ENCODE measurements at regions not wholly inside any gene's neighbourhood (a gene's known extent, or its start where the extent isn't known, plus 50 kb on each side); places are given as distances from the start of the nearest gene placed in this dataset.
"Not testable (repeated sequence)": the region's sequence is repeated elsewhere in the genome, so short reads cannot be mapped to it uniquely, and the experiment has no call there.

- not testable (repeated sequence) for DNase-seq
Observed at GRCh38 chr16:29271721-29272675, 134.5 kb downstream of the NPIPB11 start.

DNA sequence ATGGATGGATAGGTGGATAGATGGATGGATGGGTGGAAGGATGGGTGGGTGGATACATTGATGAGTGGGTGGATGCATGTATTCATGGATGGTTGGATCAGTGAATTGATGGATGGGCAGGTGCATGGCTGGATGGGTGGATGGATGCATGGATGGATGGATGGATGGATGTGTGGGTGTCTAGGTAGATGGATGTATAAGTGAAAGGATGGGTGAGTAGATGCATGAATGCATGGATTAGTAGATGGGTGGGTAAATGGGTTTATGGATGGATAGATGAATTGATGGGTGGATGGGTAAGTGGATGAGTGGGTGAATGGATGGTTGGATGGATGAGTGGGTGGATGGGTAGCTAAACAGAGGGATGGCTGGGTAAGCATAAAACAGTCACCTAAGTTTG, 135.6 kb downstream of the NPIPB11 start:
- not testable (repeated sequence) for DNase-seq

DNA sequence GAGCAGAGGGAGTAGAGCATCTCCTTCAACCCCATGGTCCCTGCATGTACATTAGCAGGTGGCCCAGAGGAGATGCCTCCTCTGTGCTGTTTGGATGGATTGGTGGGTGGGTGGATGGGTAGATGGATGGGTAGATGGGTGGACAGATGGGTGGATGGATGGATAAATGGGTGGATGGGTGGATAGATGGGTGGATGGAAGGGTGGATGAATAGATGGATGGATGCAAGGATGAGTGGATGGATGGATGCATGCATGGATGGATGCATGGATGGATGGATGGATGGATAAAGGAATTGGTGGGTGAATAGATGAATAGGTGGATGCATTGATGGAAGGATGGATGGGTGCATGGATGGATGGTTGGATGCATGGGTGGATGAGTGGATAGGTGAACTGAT, 136.5 kb downstream of the NPIPB11 start:
- DNase-seq = not testable (repeated sequence)

DNA sequence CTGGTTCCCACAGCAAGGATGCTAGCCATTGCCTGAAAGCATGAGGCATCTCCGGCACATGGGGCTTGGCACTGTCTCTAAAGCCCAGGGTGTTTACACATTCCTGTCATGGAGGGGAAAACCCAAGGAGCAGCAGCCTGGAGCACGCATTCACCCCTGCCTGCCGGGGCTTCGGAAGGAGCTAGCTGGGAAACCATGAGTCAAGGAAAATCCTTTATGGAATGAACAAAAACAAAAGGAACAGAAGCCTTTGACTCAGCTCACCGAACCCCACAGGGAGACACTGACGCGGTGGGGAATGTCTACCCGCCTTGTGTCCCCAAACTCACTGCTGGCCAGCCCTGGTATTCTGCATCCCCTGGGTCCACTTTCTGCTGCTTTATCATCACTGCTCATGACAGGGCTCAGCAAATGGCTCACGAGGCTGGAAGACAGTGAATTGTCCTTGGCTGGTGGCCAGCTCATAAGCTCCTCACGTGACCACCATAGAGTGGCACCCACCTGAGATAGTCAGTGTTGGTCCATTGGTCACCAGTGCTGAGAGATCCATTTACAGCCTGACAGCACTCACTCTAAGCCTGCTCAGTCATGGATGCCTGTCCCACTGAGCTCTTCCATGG, 137.2 kb downstream of the NPIPB11 start:
- not testable (repeated sequence) for DNase-seq

DNA sequence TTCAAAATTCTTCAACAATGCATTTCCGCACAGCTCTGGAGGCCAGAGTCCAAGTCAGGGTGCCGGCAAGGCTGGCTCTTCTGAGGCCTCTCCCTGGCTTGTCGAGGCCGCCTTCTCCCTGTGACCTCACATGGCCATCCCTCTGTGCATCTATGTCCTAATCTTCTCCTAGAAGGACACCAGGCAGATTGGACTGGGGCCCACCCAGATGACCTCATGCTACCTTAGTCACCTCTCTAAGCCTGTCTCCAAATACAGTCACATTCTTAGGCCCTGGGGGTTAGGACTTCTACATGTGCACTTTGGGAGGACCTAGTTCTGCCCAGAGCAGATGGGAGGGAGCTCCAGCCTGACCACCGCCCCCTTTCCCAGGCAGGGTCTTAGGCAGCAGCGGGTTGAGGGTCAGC, 137.7 kb downstream of the NPIPB11 start:
- DNase-seq = not testable (repeated sequence)

- not testable (repeated sequence) for DNase-seq
Observed at GRCh38 chr16:29268348-29268747, 138.2 kb downstream of the NPIPB11 start.

- DNase-seq = not testable (repeated sequence)
Observed at GRCh38 chr16:29267891-29268290, 138.6 kb downstream of the NPIPB11 start.

GRCh38 chr16:29267055-29267619, 139.4 kb downstream of the NPIPB11 start:
- not testable (repeated sequence) for DNase-seq

DNA sequence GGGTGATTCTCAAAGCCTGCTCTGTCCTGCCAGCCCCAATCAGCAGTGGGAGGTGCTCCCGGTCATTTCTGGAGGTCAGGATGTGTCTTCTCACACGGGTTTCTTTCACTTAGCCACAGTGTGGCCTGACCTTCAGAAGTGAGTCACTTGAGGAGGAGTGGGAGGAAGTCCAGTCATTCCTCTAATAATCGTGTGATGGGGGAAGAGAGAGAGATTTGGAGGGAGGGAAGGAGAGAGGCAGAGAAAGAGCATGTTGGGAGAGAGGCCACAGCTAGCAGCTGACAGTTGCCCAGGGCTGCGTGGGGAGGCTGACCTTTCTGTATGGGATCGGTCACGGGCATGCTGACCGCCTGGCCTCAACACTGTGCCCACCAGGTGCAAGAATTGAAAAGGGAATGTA, 139.9 kb downstream of the NPIPB11 start:
- not testable (repeated sequence) for DNase-seq

- DNase-seq = not testable (repeated sequence)
Observed at GRCh38 chr16:29265255-29265853, 141.2 kb downstream of the NPIPB11 start.

DNA sequence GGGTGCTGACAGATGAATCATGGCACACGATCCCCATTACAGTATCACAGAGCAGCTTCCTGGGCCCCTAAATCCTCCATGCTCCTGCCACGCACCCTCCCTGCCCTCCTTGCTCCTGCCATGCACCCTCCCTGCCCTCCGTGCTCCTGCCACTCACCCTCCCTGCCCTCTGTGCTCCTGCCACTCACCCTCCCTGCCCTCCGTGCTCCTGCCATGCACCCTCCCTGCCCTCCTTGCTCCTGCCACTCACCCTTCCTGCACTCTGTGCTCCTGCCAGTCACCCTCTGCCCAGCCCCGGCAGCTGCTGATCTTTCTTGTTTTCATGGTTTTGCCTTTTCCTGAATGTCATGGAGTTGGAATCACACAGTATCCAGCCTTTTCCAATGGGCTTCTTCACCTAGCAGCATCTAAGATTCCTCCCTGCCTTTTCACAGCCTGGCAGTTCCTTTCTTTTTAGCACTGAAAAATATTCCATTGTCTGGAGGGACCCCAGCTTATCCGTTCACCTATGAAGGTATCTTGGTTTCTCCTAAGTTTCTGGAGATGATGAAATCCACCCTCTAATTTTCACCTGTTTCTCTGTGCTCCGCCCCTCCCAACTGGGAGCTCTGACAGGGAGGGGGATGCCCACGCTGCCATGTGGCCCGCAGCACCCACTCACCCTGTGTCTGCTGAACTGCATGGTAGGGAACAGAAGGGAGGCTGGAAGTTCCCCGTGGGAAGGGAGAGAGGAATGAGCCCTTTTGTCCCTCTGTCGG, 142.3 kb downstream of the NPIPB11 start:
- not testable (repeated sequence) for DNase-seq

- not testable (repeated sequence) for DNase-seq
Observed at GRCh38 chr16:29262725-29263124, 143.8 kb downstream of the NPIPB11 start.

- not testable (repeated sequence) for DNase-seq
Observed at GRCh38 chr16:29261427-29262248, 144.9 kb downstream of the NPIPB11 start.

- not testable (repeated sequence) for DNase-seq
Observed at GRCh38 chr16:29260683-29261426, 145.7 kb downstream of the NPIPB11 start.

GRCh38 chr16:29259635-29260457, 146.7 kb downstream of the NPIPB11 start:
- DNase-seq = not testable (repeated sequence)

DNA sequence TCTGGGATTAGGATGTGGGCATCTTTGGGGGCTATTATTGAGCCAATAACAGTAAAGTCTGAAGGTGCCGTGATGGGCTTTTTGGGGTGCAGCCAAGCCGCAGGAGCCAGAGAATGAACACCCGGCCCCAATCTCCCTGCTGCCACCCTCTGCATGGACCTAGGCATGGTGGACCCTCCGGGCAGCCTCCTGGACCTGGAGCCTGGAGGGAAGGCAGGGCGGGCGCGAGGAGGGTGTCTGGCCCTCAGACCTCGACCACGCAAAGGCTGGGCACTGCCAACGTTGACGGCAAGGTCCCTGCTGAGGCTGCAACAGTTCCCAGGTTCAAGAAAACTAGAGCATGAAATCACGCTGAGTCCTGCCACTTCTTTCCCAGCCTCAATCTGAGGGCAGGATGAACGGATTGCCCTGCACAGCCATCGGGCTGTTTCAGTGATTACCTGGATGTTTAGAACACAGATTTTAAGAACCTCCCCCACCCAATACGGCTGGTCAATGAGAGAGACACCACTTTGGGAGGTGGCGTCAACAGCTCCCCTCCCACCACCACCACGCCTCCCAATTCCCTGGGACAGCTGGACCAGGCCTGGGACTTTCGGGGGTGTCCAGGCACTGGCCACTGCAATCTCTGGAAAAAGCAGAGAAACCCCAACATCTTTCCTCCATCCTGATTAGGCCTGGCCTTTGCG, 147.4 kb downstream of the NPIPB11 start:
- not testable (repeated sequence) for DNase-seq

GRCh38 chr16:29257419-29258336, 148.8 kb downstream of the NPIPB11 start:
- not testable (repeated sequence) for DNase-seq

- DNase-seq = no peak
Observed at GRCh38 chr16:29256501-29256981, 150.0 kb downstream of the NPIPB11 start.
